Pons (tissue), 1 donor: ENCODE measurements at regions not wholly inside any gene's neighbourhood (a gene's known extent, or its start where the extent isn't known, plus 50 kb on each side); places are given as distances from the start of the nearest gene placed in this dataset.

ENCODE experiments used
- DNase-seq: peaks from one replicate; pipeline ENCODE4 v3.0.0-alpha.2; 2016; ENCODE audit warnings: low spot score

DNA sequence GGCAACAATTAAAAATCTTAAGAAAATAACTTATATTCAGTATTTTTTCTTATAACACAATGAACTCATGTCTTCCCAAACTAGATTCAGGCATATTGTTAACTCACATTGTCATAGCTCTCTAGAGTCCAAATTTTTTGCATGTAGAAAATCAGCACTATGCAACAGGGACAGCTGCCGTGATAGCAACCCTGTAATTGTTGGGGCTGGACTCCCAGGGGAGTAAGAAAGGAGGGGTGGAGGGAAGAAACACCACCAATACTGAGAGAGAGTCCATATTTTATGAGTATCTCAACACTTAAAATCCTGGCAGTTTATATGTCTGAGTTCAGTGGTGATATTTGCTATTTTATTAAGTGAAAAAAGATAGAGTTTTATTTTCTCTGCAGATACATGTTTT, 89.6 kb upstream of the HS3ST5 start:
- no peak for DNase-seq

DNA sequence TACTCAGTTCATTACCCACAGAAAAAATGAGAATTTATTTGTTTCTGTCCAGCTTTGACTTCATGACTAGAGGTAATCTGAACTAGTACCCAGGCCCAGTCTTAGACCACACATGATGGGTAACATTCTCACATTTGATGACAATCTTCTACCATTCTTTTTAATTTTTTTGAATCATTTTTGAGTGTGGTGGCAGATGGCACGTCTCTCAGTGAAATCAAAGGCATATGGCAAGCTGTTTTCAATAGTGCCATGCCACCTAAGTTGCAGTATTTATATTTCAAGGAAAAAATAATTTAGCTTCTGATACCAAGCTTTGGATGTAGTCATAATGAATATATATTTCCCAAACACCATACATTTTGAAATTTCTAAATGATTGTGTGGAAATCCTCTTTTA, 88.8 kb upstream of the HS3ST5 start:
- DNase-seq = no peak

DNA sequence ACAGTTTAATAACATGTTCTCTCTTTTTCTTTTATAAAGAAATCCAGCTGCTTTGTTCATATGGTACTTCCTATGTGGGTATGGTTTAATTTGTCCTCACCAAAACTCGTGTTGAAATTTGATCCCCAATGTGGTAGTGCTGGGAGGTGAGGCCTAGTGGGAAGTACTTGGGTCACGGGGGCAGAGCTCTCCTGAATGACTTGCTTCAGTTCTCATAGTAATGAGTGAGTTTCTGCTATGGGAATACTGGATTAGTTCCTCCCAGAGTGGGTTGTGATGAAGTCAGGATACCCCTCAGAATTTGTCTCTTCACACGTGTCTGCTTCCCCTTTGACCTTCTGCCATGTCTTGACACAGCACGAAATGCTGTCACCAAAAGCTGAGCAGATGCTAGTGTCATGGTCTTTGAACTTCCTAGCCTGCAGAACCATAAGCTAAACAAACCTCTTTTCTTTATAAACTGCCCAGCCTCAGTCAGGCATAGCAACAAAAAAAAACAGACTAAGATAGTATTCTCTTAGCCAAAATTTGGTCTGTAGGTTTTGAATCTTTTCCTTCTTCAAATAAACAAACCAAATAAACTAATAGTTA, 87.8 kb upstream of the HS3ST5 start:
- DNase-seq = no peak

DNA sequence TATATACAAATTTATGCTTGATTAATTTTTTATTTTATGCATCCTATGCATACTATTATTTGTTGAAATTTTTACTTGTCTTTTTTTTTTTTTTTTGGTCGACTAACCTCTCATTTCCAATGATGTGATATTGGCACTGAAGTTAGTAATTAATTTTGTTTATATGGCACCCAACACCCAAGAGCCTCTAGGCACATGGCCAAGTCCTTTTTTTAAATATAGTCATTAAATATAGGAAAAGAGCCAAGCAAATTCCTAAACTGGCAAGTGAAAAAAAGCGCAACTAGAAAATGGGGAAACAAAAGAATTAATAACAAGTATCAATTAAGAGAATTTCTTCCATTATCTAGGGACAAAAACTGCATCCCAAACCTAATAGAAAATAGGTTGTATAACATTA, 85.5 kb upstream of the HS3ST5 start:
- DNase-seq = no peak

DNA sequence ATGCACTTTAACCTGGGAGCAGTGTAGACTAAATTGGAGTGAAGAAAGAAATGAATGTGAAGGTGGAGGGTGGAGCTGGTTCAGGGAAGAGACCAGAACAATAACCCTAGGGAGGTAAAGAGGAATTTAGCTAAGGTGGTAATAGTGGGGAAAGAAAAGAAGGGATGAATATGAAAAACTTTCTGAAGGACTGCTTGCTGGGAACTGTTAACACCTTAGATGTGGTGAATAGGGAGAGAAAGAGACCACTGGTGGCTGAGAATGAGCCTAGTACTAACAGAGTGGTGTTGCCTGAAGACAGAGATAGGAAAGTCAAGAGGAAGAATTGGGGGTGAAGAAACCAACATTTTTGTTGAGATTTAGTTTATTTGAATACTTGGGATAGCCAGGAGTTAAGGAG, 78.4 kb upstream of the HS3ST5 start:
- no peak for DNase-seq

DNA sequence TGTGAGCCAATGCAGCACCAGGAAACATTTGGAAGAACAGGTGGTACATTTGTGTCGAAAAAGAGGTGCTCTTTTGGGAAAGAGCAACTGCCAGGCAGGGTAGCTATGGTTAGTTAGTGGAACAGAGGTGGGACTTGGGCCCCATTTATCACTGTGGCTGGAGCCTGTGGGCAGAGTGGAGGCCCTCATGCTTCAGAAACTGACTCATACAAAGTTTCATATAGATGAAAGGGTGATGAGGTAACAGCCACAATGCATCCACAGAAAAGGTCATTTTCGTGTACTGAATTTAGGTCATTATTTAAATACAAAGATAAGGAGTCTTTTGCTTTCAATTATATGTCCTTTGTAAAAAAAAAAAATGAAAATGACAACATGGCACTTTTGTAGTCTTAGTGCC, 76.4 kb upstream of the HS3ST5 start:
- DNase-seq = no peak

DNA sequence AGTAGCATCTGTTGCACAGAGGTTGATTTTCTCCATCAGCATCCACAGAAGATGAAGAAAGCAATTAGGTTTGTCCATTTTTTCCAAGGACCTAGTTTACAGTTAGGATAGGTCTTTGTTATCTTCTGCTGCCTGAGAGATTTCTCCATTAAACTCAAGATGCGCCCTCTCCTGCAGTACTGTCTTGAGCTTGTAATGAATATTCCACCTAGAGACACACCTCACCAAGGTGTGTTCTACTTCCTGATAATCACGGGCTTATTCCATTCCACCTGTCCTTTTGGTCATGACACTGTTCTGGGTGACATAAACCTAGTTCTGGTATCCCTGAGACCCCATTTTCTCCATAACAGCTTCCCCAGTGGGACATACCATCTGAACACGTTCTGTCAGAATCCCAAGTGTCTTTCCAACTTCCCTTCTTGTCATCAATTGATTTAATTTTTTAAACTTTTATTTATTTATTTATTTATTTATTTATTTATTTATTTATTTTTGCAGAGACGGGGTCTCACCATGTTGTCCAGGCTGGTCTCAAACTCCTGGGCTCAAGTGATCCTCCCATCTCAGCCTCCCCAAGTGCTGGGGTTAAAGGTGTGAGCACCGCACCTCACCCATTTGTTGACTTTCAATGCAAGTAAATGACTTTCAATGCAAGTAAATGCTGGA, 75.6 kb upstream of the HS3ST5 start:
- DNase-seq = no peak

DNA sequence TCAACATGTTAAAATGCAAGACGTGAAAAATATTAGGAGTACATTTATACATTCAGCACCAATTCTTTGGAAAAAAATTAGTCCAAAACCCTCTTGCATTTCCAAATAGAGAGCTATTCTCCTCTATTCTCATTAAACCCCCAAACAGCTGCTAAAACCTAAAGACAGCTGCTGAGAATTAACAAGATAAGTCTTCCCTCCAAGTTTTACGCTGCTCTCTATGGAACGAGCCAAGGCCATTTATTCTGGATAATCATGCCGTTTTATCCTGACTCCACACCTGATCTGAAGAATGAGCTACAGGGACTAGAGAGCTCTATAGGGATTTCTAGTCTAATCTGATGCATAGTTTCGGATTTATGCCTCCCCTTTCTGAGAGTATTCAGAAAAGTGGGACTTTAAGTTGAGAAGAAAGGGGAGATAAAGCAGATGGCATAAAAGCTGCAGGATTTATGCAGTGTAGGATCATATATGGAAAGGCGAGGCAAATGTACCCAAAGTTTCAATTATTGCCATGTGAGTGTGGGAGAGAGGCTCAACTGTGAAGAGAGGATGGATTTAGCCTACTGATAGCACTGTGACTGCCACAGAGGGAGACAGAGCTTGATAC, 64.7 kb upstream of the HS3ST5 start:
- DNase-seq = no peak

DNA sequence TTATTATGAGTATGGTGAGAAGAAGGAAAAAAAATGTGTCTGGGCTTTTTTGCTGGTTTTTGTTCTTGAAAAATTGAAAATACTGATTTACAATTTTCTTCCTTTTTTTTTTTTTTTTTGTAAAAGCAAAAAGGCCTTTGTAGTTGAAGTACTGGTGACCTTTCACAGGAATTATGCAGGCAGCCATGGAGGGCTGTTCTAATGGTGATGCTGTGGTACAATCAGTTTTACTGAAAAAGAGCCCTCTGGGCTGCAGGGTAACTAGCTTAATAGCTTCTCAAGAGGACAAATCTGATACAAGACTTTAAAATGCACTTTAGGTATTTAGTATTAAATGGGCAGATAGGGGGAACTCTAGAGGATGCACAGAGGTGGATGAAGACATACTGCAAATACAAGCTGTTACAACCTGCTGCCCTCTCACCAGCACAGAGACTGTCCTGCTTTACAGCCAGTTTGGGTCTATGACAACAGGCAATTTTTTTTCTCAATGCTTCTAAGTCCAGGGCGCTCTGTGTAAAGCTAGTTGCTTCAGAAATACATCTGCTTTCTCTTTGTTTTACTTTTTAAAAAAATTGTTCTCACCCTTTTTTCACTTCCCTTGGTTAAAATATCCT, 61.6 kb upstream of the HS3ST5 start:
- DNase-seq = no peak

DNA sequence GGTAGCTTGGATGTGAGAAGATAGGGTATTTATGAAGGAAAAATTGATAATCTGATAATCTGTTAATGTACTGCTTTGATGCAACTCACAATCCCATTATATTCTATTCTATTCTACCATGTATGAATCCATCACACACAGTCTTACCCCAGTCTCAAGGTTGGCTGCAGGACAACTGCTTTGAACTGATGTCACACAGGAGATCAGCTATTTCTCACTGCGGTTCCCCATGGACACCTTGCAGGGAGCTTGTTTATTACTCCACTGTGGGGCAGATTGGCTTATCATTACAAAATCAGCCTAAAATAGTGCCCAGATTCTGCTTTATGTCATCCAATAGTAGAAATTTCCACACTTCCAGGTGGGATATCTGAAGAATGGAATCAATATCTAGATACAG, 61.0 kb upstream of the HS3ST5 start:
- DNase-seq = no peak

DNA sequence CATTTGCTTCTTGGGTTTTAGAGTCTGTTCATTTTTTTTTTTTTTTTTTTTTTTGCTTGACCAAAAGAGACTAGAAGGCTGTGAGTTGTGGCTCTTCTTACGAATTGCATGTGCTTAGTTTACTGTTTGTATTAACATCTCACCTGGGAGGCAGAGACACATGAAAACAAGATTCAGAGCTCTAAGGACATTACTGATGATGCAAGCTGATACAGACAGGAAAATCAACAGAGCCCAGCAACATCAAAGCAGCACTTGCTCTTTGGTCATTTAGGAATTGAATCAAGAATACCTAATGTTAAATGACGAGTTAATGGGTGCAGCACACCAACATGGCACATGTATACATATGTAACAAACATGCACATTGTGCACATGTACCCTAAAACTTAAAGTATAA, 55.7 kb upstream of the HS3ST5 start:
- no peak for DNase-seq
